Cardiac fibroblast (primary cell): ENCODE measurements at regions not wholly inside any gene's neighbourhood (a gene's known extent, or its start where the extent isn't known, plus 50 kb on each side); places are given as distances from the start of the nearest gene placed in this dataset.
"Not testable (repeated sequence)": the region's sequence is repeated elsewhere in the genome, so short reads cannot be mapped to it uniquely, and the experiment has no call there.

ENCODE experiments used
- DNase-seq, 2 donors: peaks; one replicate each; pipeline versions ENCODE4 v3.0.0 to v3.0.0-alpha.2; 2010; ENCODE audit warnings: low read depth in 2 of 2
- H3K4me3 ChIP-seq, 2 donors: replicated peaks in 1 of 2; 1 replicate in 1 of 2; 2 replicates in 1 of 2; pipeline ENCODE4 v1.5.1; 2011; ENCODE audit warnings: low read depth in 2 of 2, low read length in 2 of 2, mild to moderate bottlenecking in 2 of 2, moderate library complexity in 1 of 2
- CTCF ChIP-seq: IDR thresholded peaks from one replicate; pipeline ENCODE4 v1.5.1; 2011; ENCODE audit warnings: low read depth, mild to moderate bottlenecking, low read length, inconsistent platforms

- H3K4me3 ChIP-seq, result no peak overlapping the region
- no peak for TF ChIP-seq CTCF
- no peak for DNase-seq
These were observed 79.5 kb upstream of the CTDP1 start for GRCh38 chr18:79600141-79600540.

GRCh38 chr18:79600596-79600995 is 79.0 kb upstream of the CTDP1 start:
- no peak overlapping the region for H3K4me3 ChIP-seq
- TF ChIP-seq CTCF, result no peak
- DNase-seq, result no peak

GRCh38 chr18:79601234-79601633 is 78.4 kb upstream of the CTDP1 start:
- H3K4me3 ChIP-seq, result no peak overlapping the region
- TF ChIP-seq CTCF, result no peak
- DNase-seq, result no peak

- no peak for TF ChIP-seq CTCF
- no peak overlapping the region for H3K4me3 ChIP-seq
- no peak for DNase-seq
These were observed 76.0 kb upstream of the CTDP1 start for GRCh38 chr18:79603321-79604204.

GRCh38 chr18:79604205-79604912 is 75.2 kb upstream of the CTDP1 start:
- TF ChIP-seq CTCF, result no peak
- no peak overlapping the region for H3K4me3 ChIP-seq
- no peak for DNase-seq

- H3K4me3 ChIP-seq, result no peak overlapping the region
- TF ChIP-seq CTCF, result no peak
These were observed 74.4 kb upstream of the CTDP1 start for GRCh38 chr18:79604913-79605880.

GRCh38 chr18:79606071-79606470 is 73.5 kb upstream of the CTDP1 start:
- not testable (repeated sequence) for H3K4me3 ChIP-seq, DNase-seq

More at GRCh38 chr18:79604913-79605880, 74.4 kb upstream of the CTDP1 start:
- DNase-seq, result no peak
